GM23338 (cell line): ENCODE measurements at regions not wholly inside any gene's neighbourhood (a gene's known extent, or its start where the extent isn't known, plus 50 kb on each side); places are given as distances from the start of the nearest gene placed in this dataset.

Experiments used
- ATAC-seq: fragments of 200-7000 bp; cut with Tn5 transposase; 3 replicates; pipeline ENCODE4 v1.9.1; 2020
- DNase-seq: peaks from one replicate; pipeline ENCODE4 v3.0.0-alpha.2; 2015; ENCODE audit warnings: low spot score
- H2AFZ ChIP-seq: fragments of 200-600 bp; sonication (generic); 2 replicates; pipeline ENCODE4 v1.8.0; 2016; ENCODE audit warnings: antibody characterized with exemption, mild to moderate bottlenecking, moderate library complexity
- H3F3A ChIP-seq: fragments of 200-600 bp; sonication (generic); replicated peaks from 2 replicates; pipeline ENCODE4 v1.8.0; 2017; ENCODE audit warnings: antibody characterized with exemption, mixed run types, low read depth
- H3K27ac ChIP-seq: fragments of 200-600 bp; sonication (generic); 2 replicates; pipeline ENCODE4 v1.6.1; 2016; ENCODE audit warnings: low read depth
- H3K27me3 ChIP-seq: fragments of 200-600 bp; sonication (generic); 2 replicates; pipeline ENCODE4 v1.8.0; 2016; ENCODE audit warnings: mild to moderate bottlenecking, mixed run types, moderate library complexity; ENCODE audit not compliant: insufficient read depth
- H3K36me3 ChIP-seq: fragments of 200-600 bp; sonication (generic); 2 replicates; pipeline ENCODE4 v1.8.0; 2016; ENCODE audit warnings: mild to moderate bottlenecking; ENCODE audit not compliant: insufficient read depth
- H3K4me1 ChIP-seq: fragments of 200-600 bp; sonication (generic); 2 replicates; pipeline ENCODE4 v1.8.0; 2016; ENCODE audit warnings: mild to moderate bottlenecking, moderate library complexity; ENCODE audit not compliant: insufficient read depth
- H3K4me2 ChIP-seq: fragments of 200-600 bp; sonication (generic); 2 replicates; pipeline ENCODE4 v1.7.1; 2017; ENCODE audit warnings: mixed run types
- H3K4me3 ChIP-seq: fragments of 200-600 bp; sonication (generic); 2 replicates; pipeline ENCODE4 v1.6.1; 2016; ENCODE audit warnings: mixed run types
- H3K79me2 ChIP-seq: fragments of 200-600 bp; sonication (generic); replicated peaks from 2 replicates; pipeline ENCODE4 v1.8.0; 2017; ENCODE audit warnings: mild to moderate bottlenecking; ENCODE audit not compliant: insufficient read depth
- H3K9me2 ChIP-seq: fragments of 200-600 bp; sonication (generic); 2 replicates; pipeline ENCODE4 v1.8.0; 2017; ENCODE audit not compliant: insufficient read depth
- H4K20me1 ChIP-seq: fragments of 200-600 bp; sonication (generic); replicated peaks from 2 replicates; pipeline ENCODE4 v1.8.0; 2017; ENCODE audit warnings: mild to moderate bottlenecking; ENCODE audit not compliant: insufficient read depth
- H3K27ac Mint-ChIP-seq: 2 replicates; pipeline ENCODE4 v1.8.0; 2020; ENCODE audit warnings: inconsistent platforms, mild to moderate bottlenecking, moderate library complexity, mixed read lengths
- H3K27me3 Mint-ChIP-seq: 3 replicates; pipeline ENCODE4 v1.8.0; 2022; ENCODE audit warnings: low read depth, mild to moderate bottlenecking, moderate library complexity, mixed read lengths, inconsistent platforms; ENCODE audit not compliant: insufficient read depth, poor library complexity
- H3K36me3 Mint-ChIP-seq: 3 replicates; pipeline ENCODE4 v1.8.0; 2021; ENCODE audit warnings: low read depth, mild to moderate bottlenecking, inconsistent platforms, moderate library complexity, mixed read lengths
- H3K4me1 Mint-ChIP-seq: 3 replicates; pipeline ENCODE4 v1.8.0; 2020; ENCODE audit warnings: mild to moderate bottlenecking, inconsistent platforms, mixed read lengths
- H3K4me3 Mint-ChIP-seq: 3 replicates; pipeline ENCODE4 v1.8.0; 2021; ENCODE audit warnings: moderate library complexity, mild to moderate bottlenecking, inconsistent platforms, mixed read lengths
- H3K9me3 Mint-ChIP-seq: 3 replicates; pipeline ENCODE4 v1.8.0; 2020; ENCODE audit warnings: moderate library complexity, mild to moderate bottlenecking, inconsistent platforms, mixed read lengths
- CTCF ChIP-seq, 2 experiments: fragments of 200-600 bp in 1 of 2; sonication (generic) in 1 of 2; conservative IDR thresholded peaks; 2 replicates each; pipeline versions ENCODE4 v1.5.1 to v1.6.1; 2016 to 2017; ENCODE audit warnings: antibody characterized with exemption in 2 of 2, low read depth in 2 of 2, mild to moderate bottlenecking in 2 of 2, moderate library complexity in 1 of 2
- ETS1 ChIP-seq: IDR thresholded peaks from 2 replicates; pipeline ENCODE4 v1.6.1; 2016; ENCODE audit warnings: antibody characterized with exemption
- EZH2 ChIP-seq: fragments of 200-600 bp; sonication (generic); IDR thresholded peaks from one replicate; pipeline ENCODE4 v1.8.0; 2017; ENCODE audit warnings: antibody characterized with exemption, mild to moderate bottlenecking, low read depth; ENCODE audit not compliant: unreplicated experiment
- EZH2phosphoT487 ChIP-seq: fragments of 200-600 bp; sonication (generic); IDR thresholded peaks from one replicate; pipeline ENCODE4 v1.8.1; 2018; ENCODE audit warnings: antibody characterized with exemption; ENCODE audit not compliant: unreplicated experiment
- NANOG ChIP-seq: IDR thresholded peaks from 2 replicates; pipeline ENCODE4 v1.6.1; 2016; ENCODE audit warnings: antibody characterized with exemption, borderline replicate concordance
- REST ChIP-seq: IDR thresholded peaks from one replicate; pipeline ENCODE4 v1.6.1; 2018; ENCODE audit warnings: antibody characterized with exemption; ENCODE audit not compliant: unreplicated experiment
- STAT1 ChIP-seq: IDR thresholded peaks from one replicate; pipeline ENCODE4 v1.6.1; 2016; ENCODE audit warnings: antibody characterized with exemption; ENCODE audit not compliant: unreplicated experiment
- ZNF114 ChIP-seq: fragments of 250-450 bp; sonication (Bioruptor Pico); IDR thresholded peaks from 2 replicates; pipeline ENCODE4 v1.5.0; 2020; ENCODE audit warnings: mild to moderate bottlenecking, moderate library complexity
- ZNF331 ChIP-seq: fragments of 250-450 bp; sonication (Bioruptor Pico); IDR thresholded peaks from 2 replicates; pipeline ENCODE4 v1.5.0; 2020; ENCODE audit warnings: low read depth, mild to moderate bottlenecking, moderate library complexity
- ZNF462 ChIP-seq: fragments of 250-450 bp; sonication (Bioruptor Pico); IDR thresholded peaks from 2 replicates; pipeline ENCODE4 v1.5.0; 2020; ENCODE audit warnings: mild to moderate bottlenecking, moderate library complexity

- no peaks in the 10 kb centered on the region for H3K36me3 Mint-ChIP-seq
- H3K4me1 ChIP-seq = no peaks in the 10 kb centered on the region
- H3K4me1 Mint-ChIP-seq = no peaks in the 10 kb centered on the region
- H3K79me2 ChIP-seq = no peaks in the 10 kb centered on the region
- no peaks in the 10 kb centered on the region for H3K9me2 ChIP-seq
- DNase-seq = no peak
- TF ChIP-seq EZH2 (no peak), NANOG (no peak), ZNF331 (no peak), CTCF (conservative IDR thresholded peaks at IDR 0.05; ENCODE audit: low read depth in 2 of 2) (no peak), ZNF114 (CRISPR knock-in tag) (no peak), REST (no peak)
- H3K27ac ChIP-seq = no peak overlapping the region
- H3K9me3 Mint-ChIP-seq = no peaks in the 10 kb centered on the region
- H3K4me3 Mint-ChIP-seq = no peak overlapping the region
- H3K27ac Mint-ChIP-seq = no peak overlapping the region
- no peak overlapping the region for H3K4me2 ChIP-seq
- no peaks in the 10 kb centered on the region for H3F3A ChIP-seq
- H3K36me3 ChIP-seq = no peaks in the 10 kb centered on the region
- no peaks in the 10 kb centered on the region for H4K20me1 ChIP-seq
- H3K27me3 Mint-ChIP-seq = peaks cover 3% of the 10 kb centered on the region
- no peak overlapping the region for H2AFZ ChIP-seq
- H3K4me3 ChIP-seq = no peak overlapping the region
- no peak for ATAC-seq
- no peaks in the 10 kb centered on the region for H3K27me3 ChIP-seq
These were observed 751.5 kb upstream of the CCDC179 start for GRCh38 chr11:23611726-23612125.

GRCh38 chr11:23620617-23621016 is 760.3 kb upstream of the CCDC179 start:
- no peaks in the 10 kb centered on the region for H3K79me2 ChIP-seq
- H3K27ac ChIP-seq = no peak overlapping the region
- H3K4me1 ChIP-seq = no peaks in the 10 kb centered on the region
- H3K4me3 ChIP-seq = no peak overlapping the region
- Mint-ChIP-seq H3K4me3 (no peak overlapping the region), H3K36me3 (no peaks in the 10 kb centered on the region), H3K4me1 (no peaks in the 10 kb centered on the region), H3K27ac (no peak overlapping the region), H3K9me3 (no peaks in the 10 kb centered on the region), H3K27me3 (no peaks in the 10 kb centered on the region)
- DNase-seq = no peak
- H3K9me2 ChIP-seq = no peaks in the 10 kb centered on the region
- H3K36me3 ChIP-seq = no peaks in the 10 kb centered on the region
- H3F3A ChIP-seq = no peaks in the 10 kb centered on the region
- H2AFZ ChIP-seq = no peak overlapping the region
- H3K27me3 ChIP-seq = no peaks in the 10 kb centered on the region
- no peaks in the 10 kb centered on the region for H4K20me1 ChIP-seq
- no peak overlapping the region for H3K4me2 ChIP-seq
- ATAC-seq = no peak
- no peak for TF ChIP-seq ETS1
- TF ChIP-seq STAT1 = no peak
- TF ChIP-seq EZH2 = no peak
- TF ChIP-seq ZNF462 (CRISPR knock-in tag) = no peak
- TF ChIP-seq NANOG = no peak
- TF ChIP-seq EZH2phosphoT487 = no peak
